ENCODE measurements at regions not wholly inside any gene's neighbourhood (a gene's known extent, or its start where the extent isn't known, plus 50 kb on each side); places are given as distances from the start of the nearest gene placed in this dataset.

DNA sequence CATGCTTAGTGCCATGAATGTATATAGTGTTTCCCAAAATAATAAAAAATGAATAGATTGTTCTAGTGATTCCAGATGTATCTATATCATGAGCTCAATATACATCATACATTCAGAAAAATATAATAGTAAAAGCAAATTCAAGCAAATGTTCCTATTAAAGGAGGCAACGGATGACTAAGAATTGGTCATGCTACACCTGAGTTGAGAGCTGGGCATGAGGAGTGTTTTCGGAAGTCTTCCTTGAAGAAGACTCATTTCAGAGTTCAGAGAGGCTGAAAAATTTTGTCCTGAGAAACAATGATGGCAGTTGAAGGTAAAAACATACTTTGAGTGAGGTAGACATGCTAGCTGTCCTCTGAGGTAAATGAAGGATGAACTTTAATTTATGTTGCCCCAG is 79.3 kb upstream of the IL1RAPL2 start:
- POLR2A ChIA-PET = no interaction called here
- Histone ChIP-seq H3K4me2 (no peak overlapping the region), H3K9me3 (no peaks in the 10 kb centered on the region), H3K27ac (no peak overlapping the region), H3K4me1 (no peaks in the 10 kb centered on the region), H3K4me3 (no peak overlapping the region)
- TF ChIP-seq SREBF2 (IDR thresholded peaks at IDR 0.05) = no peak
- no peak for TF ChIP-seq CHD2 (IDR thresholded peaks at IDR 0.05; ENCODE audit: low read length, partially characterized antibody)
- TF ChIP-seq, protein P1, sequence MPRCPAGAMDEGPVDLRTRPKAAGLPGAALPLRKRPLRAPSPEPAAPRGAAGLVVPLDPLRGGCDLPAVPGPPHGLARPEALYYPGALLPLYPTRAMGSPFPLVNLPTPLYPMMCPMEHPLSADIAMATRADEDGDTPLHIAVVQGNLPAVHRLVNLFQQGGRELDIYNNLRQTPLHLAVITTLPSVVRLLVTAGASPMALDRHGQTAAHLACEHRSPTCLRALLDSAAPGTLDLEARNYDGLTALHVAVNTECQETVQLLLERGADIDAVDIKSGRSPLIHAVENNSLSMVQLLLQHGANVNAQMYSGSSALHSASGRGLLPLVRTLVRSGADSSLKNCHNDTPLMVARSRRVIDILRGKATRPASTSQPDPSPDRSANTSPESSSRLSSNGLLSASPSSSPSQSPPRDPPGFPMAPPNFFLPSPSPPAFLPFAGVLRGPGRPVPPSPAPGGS (IDR thresholded peaks at IDR 0.05) = no peak
- no peak for TF ChIP-seq NPAS2 (CRISPR knock-in tag; IDR thresholded peaks at IDR 0.05; ENCODE audit: borderline replicate concordance)
- no peak for TF ChIP-seq TFCP2L1 (CRISPR knock-in tag; IDR thresholded peaks at IDR 0.05)
- TF ChIP-seq HOXA7 (CRISPR knock-in tag; IDR thresholded peaks at IDR 0.05) = no peak
- TF ChIP-seq, protein P2, sequence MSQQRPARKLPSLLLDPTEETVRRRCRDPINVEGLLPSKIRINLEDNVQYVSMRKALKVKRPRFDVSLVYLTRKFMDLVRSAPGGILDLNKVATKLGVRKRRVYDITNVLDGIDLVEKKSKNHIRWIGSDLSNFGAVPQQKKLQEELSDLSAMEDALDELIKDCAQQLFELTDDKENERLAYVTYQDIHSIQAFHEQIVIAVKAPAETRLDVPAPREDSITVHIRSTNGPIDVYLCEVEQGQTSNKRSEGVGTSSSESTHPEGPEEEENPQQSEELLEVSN (IDR thresholded peaks at IDR 0.05; ENCODE audit: borderline replicate concordance, low read depth) = no peak
- no peak for TF ChIP-seq POLR2A (IDR thresholded peaks at IDR 0.05; ENCODE audit: low read length)
- ATAC-seq (no peak), DNase-seq (ENCODE audit: low read depth in 1 of 2, low spot score in 1 of 2) (no peak), FAIRE-seq (peak; percentile 86)
- CTCF ChIA-PET = no interaction called here
- 4% methylated on average over 2 of the region's 2 CpGs for WGBS (ENCODE audit: missing lambda C conversion rate)

DNA sequence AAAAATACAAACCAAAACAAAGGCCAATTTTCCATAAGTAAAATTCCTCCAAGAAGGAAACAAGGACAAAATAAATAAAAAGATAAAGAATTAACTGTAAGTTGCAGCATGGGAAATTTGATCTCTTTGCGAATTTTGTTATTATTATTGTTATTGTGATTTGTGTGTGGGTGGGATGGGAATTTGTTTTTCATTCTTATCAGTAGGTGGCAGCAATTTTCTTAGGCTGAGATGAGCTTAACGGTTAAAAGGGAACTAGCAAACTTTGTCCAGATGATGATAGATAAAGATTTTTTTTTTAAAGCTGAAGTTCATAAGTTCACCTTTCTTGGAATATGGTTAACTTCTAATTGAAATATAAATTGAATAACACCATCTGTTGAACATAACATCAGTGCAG is 83.2 kb upstream of the IL1RAPL2 start:
- CTCF ChIA-PET = interaction anchor here (0.7 kb wide), 1 partner anchor 15 kb away, joined by 5 read pairs; no protein-coding TSS in a partner anchor
- no peak for TF ChIP-seq HOXA7 (CRISPR knock-in tag; IDR thresholded peaks at IDR 0.05)
- TF ChIP-seq ESRRA (IDR thresholded peaks at IDR 0.05; ENCODE audit: borderline replicate concordance, low read length) = no peak
- no peak for TF ChIP-seq SREBF2 (IDR thresholded peaks at IDR 0.05)
- TF ChIP-seq HOXB5 (CRISPR knock-in tag; IDR thresholded peaks at IDR 0.05) = no peak
- TF ChIP-seq, protein P3, sequence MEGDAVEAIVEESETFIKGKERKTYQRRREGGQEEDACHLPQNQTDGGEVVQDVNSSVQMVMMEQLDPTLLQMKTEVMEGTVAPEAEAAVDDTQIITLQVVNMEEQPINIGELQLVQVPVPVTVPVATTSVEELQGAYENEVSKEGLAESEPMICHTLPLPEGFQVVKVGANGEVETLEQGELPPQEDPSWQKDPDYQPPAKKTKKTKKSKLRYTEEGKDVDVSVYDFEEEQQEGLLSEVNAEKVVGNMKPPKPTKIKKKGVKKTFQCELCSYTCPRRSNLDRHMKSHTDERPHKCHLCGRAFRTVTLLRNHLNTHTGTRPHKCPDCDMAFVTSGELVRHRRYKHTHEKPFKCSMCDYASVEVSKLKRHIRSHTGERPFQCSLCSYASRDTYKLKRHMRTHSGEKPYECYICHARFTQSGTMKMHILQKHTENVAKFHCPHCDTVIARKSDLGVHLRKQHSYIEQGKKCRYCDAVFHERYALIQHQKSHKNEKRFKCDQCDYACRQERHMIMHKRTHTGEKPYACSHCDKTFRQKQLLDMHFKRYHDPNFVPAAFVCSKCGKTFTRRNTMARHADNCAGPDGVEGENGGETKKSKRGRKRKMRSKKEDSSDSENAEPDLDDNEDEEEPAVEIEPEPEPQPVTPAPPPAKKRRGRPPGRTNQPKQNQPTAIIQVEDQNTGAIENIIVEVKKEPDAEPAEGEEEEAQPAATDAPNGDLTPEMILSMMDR (IDR thresholded peaks at IDR 0.05) = peak; percentile 36; the same call in 2 of the 3 replicates
- TF ChIP-seq FOSL2 (IDR thresholded peaks at IDR 0.05) = no peak
- TF ChIP-seq FOSL2 (CRISPR knock-in tag; IDR thresholded peaks at IDR 0.05) = no peak
- no peak for TF ChIP-seq KDM5A (IDR thresholded peaks at IDR 0.05)
- TF ChIP-seq HOXB13 (CRISPR knock-in tag; IDR thresholded peaks at IDR 0.05; ENCODE audit: low read depth) = no peak
- no peak for TF ChIP-seq POLR2AphosphoS2 (conservative IDR thresholded peaks at IDR 0.05; ENCODE audit: low read length)
- no peak for TF ChIP-seq CBX8 (IDR thresholded peaks at IDR 0.05)
- no peak for TF ChIP-seq FOSB (CRISPR knock-in tag; IDR thresholded peaks at IDR 0.05)
- peak in 1 of 2 experiments; percentile 35; a peak in 2 of 5 replicates for TF ChIP-seq RAD21 (conservative IDR thresholded peaks at IDR 0.05 in 1 of 2, IDR thresholded peaks at IDR 0.05 in 1 of 2)
- H3K4me1 ChIP-seq = no peaks in the 10 kb centered on the region
- no peak overlapping the region for H3K4me3 ChIP-seq
- POLR2A ChIA-PET = no interaction called here
- H3K27ac ChIP-seq = no peak overlapping the region
- WGBS (ENCODE audit: missing lambda C conversion rate) = 1% methylated on average over 2 of the region's 2 CpGs
- no peaks in the 10 kb centered on the region for H3K9me3 ChIP-seq
- DNase-seq (ENCODE audit: low read depth in 1 of 2, low spot score in 1 of 2) (no peak), FAIRE-seq (peak; percentile 79), ATAC-seq (no peak)
- H3K4me2 ChIP-seq = no peak overlapping the region

DNA sequence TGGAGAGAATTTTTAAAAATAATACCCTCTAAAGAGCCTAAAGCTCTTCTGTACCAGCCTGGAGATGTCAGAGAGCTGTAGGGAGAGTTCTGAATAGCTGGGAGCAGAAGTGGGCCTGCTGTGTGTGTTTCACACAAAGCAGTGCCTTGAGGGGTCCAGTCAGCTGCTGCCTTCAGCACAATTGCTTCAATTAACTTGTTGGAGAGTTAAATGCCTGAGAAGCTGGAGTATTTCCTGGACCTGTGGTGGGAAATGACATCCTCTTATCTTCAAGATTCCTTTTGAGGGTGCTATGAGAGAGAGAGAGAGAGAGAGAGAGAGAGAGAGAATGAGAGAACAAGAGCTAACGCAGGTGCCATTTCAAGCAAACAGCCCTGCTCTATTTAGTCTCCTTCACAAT is 96.2 kb upstream of the IL1RAPL2 start:
- FAIRE-seq (no peak), ATAC-seq (no peak), DNase-seq (ENCODE audit: low read depth in 1 of 2, low spot score in 1 of 2) (no peak)
- TF ChIP-seq FOSB (CRISPR knock-in tag; IDR thresholded peaks at IDR 0.05) (no peak), TFCP2L1 (CRISPR knock-in tag; IDR thresholded peaks at IDR 0.05) (no peak), POLR2A (IDR thresholded peaks at IDR 0.05; ENCODE audit: low read length) (no peak), CHD4 (IDR thresholded peaks at IDR 0.05; ENCODE audit: borderline replicate concordance) (no peak), ZC3H11A (IDR thresholded peaks at IDR 0.05) (no peak), CEBPB (IDR thresholded peaks at IDR 0.05) (no peak), RCOR1 (IDR thresholded peaks at IDR 0.05; ENCODE audit: low read depth, low read length) (no peak), HOXB13 (CRISPR knock-in tag; IDR thresholded peaks at IDR 0.05; ENCODE audit: low read depth) (no peak), MAZ (IDR thresholded peaks at IDR 0.05; ENCODE audit: borderline replicate concordance, low read depth, low read length) (no peak), ZFP36 (IDR thresholded peaks at IDR 0.05; ENCODE audit: borderline replicate concordance, partially characterized antibody) (no peak), RFX5 (IDR thresholded peaks at IDR 0.05) (no peak)
- TF ChIP-seq, protein P4, sequence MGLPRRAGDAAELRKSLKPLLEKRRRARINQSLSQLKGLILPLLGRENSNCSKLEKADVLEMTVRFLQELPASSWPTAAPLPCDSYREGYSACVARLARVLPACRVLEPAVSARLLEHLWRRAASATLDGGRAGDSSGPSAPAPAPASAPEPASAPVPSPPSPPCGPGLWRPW (IDR thresholded peaks at IDR 0.05) = no peak
- TF ChIP-seq, protein P5, sequence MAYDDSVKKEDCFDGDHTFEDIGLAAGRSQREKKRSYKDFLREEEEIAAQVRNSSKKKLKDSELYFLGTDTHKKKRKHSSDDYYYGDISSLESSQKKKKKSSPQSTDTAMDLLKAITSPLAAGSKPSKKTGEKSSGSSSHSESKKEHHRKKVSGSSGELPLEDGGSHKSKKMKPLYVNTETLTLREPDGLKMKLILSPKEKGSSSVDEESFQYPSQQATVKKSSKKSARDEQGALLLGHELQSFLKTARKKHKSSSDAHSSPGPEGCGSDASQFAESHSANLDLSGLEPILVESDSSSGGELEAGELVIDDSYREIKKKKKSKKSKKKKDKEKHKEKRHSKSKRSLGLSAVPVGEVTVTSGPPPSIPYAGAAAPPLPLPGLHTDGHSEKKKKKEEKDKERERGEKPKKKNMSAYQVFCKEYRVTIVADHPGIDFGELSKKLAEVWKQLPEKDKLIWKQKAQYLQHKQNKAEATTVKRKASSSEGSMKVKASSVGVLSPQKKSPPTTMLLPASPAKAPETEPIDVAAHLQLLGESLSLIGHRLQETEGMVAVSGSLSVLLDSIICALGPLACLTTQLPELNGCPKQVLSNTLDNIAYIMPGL (CRISPR knock-in tag; IDR thresholded peaks at IDR 0.05; ENCODE audit: borderline replicate concordance) = no peak
- TF ChIP-seq, protein P6, sequence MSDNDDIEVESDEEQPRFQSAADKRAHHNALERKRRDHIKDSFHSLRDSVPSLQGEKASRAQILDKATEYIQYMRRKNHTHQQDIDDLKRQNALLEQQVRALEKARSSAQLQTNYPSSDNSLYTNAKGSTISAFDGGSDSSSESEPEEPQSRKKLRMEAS (IDR thresholded peaks at IDR 0.05) = no peak
- no peak overlapping the region for H3K4me2 ChIP-seq
- POLR2A ChIA-PET = no interaction called here
- H3K27ac ChIP-seq = no peak overlapping the region
- no peak overlapping the region for H3K4me3 ChIP-seq
- CTCF ChIA-PET = no interaction called here
- H3K4me1 ChIP-seq = no peaks in the 10 kb centered on the region
- no peaks in the 10 kb centered on the region for H3K9me3 ChIP-seq
- WGBS (ENCODE audit: missing lambda C conversion rate) = 0% methylated on average over 1 of the region's 1 CpG

All from A549 (cell line).